Uterus (tissue), 2 donors: ENCODE measurements at regions not wholly inside any gene's neighbourhood (a gene's known extent, or its start where the extent isn't known, plus 50 kb on each side); places are given as distances from the start of the nearest gene placed in this dataset.

Experiments
- CTCF ChIP-seq, 4 experiments: fragments of 200-600 bp in 2 of 4; fragments of 450-650 bp in 2 of 4; sonication (generic) in 2 of 4; IDR thresholded peaks; one replicate each; pipeline ENCODE4 v1.5.1; 2016 to 2019; ENCODE audit warnings: antibody characterized with exemption in 4 of 4, mild to moderate bottlenecking in 2 of 4, moderate library complexity in 1 of 4
- POLR2A ChIP-seq, 2 donors: fragments of 450-650 bp; IDR thresholded peaks; one replicate each; pipeline ENCODE4 v1.6.1; 2016; ENCODE audit warnings: antibody characterized with exemption in 2 of 2, mild to moderate bottlenecking in 1 of 2, moderate library complexity in 1 of 2

GRCh38 chr13:70720386-70720785 lies 612.1 kb upstream of the KLHL1 start:
- no peak for TF ChIP-seq CTCF (IDR thresholded peaks at IDR 0.05)
- no peak for TF ChIP-seq POLR2A (IDR thresholded peaks at IDR 0.05)
